Prostate gland (tissue), 2 donors: ENCODE measurements at regions not wholly inside any gene's neighbourhood (a gene's known extent, or its start where the extent isn't known, plus 50 kb on each side); places are given as distances from the start of the nearest gene placed in this dataset.

Source experiments
- POLR2AphosphoS5 ChIP-seq: sonication (generic); formaldehyde crosslinking; IDR thresholded peaks from one replicate; pipeline ENCODE4 v1.6.1; 2017; ENCODE audit warnings: antibody characterized with exemption
- TF ChIP-seq, protein P1 (sequence below), 4 experiments: fragments of 200-600 bp in 2 of 4; fragments of 450-650 bp in 2 of 4; sonication (generic) in 2 of 4; IDR thresholded peaks; 1 replicate in 3 of 4; 2 replicates in 1 of 4; pipeline ENCODE4 v1.5.1; 2016 to 2019; ENCODE audit warnings: antibody characterized with exemption in 4 of 4, mild to moderate bottlenecking in 2 of 4, moderate library complexity in 2 of 4

DNA sequence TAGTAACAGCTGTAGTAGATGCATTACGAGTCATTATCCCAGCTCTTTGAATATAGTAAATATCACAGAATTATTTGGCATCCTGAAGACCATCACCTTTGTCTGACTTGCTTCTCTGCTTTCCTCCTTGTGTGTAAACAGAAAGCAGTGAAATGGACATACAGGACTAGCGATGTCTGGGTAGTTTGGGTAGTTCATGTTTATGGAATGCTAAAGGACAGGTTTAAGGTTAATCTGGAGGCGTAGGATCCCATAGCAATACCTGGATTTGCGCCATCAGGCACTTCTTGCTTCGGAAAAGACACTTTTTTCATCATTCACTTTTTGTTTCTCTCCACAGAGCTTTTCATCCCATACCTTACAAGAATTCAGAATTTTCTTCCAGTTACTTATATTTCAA is 232.2 kb downstream of the GPAT3 start:
- no peak for TF ChIP-seq POLR2AphosphoS5
- TF ChIP-seq, protein P1, sequence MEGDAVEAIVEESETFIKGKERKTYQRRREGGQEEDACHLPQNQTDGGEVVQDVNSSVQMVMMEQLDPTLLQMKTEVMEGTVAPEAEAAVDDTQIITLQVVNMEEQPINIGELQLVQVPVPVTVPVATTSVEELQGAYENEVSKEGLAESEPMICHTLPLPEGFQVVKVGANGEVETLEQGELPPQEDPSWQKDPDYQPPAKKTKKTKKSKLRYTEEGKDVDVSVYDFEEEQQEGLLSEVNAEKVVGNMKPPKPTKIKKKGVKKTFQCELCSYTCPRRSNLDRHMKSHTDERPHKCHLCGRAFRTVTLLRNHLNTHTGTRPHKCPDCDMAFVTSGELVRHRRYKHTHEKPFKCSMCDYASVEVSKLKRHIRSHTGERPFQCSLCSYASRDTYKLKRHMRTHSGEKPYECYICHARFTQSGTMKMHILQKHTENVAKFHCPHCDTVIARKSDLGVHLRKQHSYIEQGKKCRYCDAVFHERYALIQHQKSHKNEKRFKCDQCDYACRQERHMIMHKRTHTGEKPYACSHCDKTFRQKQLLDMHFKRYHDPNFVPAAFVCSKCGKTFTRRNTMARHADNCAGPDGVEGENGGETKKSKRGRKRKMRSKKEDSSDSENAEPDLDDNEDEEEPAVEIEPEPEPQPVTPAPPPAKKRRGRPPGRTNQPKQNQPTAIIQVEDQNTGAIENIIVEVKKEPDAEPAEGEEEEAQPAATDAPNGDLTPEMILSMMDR (IDR thresholded peaks at IDR 0.05), result no peak
